NCI-H2227 treated with DMSO at 0.1 percent for 48 hours (cell line): ENCODE measurements at regions not wholly inside any gene's neighbourhood (a gene's known extent, or its start where the extent isn't known, plus 50 kb on each side); places are given as distances from the start of the nearest gene placed in this dataset.
"Not testable (repeated sequence)": the region's sequence is repeated elsewhere in the genome, so short reads cannot be mapped to it uniquely, and the experiment has no call there.

Source experiments
- DNase-seq: peaks from one replicate; lab custom pipeline; 2025; lab: John Stamatoyannopoulos, UW

DNA sequence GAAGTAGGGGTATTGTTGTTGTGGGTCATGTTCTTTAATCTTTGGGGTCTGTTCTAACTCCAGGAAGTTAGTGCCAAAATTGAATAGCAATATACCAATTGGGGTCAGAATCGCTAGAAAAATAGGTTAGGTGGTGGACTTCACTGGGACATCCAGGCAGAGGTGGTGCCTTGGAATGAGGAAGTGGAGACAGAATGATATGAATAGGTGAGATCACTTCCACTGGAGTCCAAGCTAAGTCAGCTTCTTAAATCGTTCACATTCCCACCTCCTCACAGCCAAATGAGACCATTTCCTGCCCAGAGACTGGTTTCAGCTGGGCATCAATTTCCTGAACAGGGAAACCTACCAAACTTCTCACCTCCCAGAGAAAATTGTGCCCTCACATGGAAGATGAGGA lies 137.8 kb upstream of the RAB4A start:
- DNase-seq = no peak

DNA sequence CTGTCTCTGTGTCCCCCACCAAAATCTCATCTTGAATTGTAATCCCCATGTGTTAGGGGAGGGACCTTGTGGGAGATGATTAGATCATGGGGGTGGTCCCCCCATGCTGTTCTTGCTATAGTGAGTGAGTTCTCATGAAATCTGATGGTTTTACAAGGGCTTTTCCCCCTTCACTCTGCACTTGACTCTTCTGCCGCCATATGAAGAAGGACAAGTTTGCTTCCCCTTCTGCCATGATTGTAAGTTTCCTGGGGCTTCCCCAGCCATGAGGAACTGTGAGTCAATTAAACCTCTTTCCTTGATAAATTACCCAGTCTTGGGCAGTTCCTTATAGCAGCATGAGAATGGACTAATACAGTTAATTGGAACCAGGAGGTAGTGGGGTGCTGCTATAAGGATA lies 137.1 kb upstream of the RAB4A start:
- no peak for DNase-seq

DNA sequence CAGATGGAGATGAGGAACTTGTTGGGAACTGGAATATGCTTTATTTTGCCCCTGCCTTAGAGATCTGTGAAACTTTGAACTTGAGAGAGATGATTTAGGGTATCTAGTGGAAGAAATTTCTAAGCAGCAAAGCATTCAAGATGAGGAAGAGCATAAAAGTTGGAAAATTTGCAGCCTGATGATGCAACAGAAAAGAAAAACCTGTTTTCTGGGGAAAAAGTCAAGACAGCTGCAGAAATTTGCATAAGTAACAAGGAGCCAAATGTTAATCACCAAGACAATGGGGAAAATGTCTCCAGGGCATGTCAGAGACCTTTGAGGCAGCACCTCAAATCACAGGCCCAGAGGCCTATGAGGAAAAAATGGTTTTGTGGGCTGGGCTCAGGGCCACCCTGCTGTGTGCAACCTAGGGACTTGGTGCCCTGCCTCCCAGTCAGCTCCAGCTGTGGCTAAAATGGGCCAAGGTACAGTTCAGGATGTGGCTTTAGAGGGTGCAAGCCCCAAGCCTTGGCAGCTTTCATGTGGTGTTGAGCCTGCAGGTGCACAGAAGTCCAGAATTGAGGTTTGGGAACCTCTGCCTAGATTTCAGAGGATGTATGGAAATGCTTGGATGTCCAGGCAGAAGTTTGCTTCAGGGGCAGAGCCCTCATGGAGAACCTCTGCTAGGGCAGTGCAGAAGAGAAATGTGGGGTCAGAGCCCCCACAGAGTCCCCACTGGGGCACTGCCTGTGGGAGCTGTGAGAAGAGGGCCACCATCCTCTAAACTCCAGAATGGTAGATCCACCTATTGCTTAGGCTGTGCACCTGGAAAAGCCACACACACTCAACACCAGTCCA lies 136.3 kb upstream of the RAB4A start:
- DNase-seq = not testable (repeated sequence)

DNA sequence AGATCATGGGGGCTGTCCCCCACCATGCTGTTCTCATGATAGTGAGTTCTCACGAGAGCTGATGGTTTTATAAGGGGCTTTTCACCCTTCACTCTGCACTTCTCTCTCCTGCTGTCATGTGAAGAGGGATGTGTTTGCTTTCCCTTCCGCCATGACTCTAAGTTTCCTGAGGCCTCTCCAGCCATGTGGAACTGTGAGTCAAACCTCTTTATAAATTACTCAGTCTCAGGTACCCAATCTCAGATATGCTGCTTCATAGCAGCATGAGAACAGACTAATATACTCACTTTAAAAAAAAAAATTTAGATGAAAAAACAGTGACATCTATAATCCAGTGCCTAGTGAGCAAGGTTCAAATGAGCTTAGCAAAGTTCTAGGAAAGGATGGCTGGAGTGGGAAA lies 135.1 kb upstream of the RAB4A start:
- DNase-seq = no peak

DNA sequence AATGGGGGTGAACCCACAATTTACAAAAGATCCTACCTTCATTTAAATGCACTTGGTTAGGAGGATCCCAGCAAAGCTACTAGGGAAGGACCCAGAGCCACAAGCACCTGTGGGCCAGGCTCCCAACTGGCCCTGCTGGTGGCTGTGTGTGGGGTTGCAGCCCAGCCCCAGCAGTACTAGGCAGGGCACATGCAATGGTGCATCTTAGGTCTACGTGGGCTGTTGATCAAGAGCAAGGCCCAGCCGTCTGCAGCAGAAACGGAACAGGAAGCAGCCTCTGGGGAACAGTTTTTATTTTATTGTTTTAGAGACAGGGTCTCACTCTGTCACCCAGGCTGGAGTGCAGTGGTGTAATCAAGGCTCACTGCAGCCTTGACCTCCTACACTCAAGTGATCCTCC lies 134.1 kb upstream of the RAB4A start:
- DNase-seq = no peak

DNA sequence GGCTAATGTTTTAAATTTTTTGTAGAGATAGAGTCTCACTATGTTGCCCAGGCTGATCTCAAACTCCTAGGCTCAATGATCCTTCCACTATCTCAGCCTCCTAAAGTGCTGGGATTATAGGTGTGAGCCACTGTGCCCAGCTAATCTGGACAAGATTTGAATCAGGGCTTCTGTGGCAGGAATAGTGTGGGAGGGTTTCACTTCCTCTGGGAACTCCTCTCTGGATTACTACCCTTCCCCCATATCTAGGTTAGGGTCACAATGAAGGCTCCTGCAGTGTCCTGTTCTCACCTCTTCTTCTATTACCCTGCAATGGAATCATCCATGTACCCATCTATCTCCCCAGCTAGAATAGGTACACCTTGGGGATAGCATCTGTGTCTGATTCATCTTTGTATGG lies 133.6 kb upstream of the RAB4A start:
- no peak for DNase-seq

DNA sequence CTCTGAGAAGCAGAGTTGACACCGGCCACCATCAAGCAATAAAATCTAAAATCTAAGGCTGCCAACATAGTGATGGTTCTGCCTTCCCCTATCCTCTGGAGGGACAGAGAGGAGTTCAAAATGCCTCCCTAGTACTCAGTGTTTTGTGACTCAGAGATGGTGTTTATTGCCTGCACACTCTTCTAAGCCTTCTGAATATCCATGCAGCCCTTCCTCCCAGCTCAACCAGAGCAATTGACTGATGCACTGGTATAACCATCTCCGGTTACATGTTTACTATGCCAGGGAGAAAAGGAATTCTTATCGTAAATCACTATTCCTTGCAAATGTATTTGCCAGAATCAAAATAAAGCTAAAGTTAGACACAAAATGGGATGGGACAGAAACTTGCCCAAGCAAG lies 132.9 kb upstream of the RAB4A start:
- no peak for DNase-seq

DNA sequence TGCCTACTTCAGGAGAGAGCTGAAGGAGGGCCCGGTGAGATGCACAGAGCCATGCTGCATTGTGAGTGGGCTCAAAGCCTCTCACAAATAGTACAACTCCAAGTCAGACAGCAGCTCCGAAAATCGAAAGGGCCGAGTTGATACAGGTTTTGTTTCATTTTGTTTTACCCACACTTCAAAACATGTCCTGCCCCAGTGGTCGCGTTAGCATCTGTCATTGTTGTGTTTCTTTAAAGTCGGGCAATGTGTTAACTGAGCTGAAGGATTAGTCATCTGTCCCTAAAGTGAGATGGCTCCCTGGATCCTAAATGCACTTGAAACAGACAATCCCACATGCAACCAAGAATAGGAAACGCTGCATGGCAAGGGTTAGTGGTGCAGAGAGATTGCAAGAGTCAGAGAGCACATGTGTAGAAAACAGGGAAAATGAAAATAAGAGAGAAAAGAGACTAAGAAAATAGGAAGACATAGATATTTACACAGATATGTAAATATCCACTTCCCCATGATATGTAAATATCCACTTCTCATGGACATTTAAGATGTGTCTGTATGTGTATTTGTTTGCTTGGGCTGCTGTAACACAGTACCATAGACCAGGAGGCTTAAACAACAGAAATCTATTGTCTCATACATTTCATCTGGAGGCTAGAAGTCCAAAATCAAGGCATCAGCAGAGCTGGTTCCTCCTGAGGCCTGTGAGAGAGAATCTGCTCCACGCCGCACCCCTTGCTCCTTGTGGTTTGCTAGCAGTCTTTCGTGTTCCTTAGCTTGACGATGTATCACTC lies 131.4 kb upstream of the RAB4A start:
- no peak for DNase-seq

DNA sequence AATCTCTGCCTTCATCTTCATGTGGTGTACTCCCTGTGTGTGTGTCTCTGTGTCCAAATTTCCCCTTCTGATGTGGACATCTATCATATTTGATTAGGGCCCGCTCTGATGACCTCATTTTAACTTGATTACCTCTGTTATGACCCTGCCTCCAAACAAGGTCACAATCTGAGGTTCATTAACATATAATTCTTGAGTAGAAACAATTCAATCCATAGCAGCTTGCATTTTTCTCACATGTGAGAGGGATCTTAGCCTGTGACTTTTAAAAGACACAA lies 130.9 kb upstream of the RAB4A start:
- no peak for DNase-seq

DNA sequence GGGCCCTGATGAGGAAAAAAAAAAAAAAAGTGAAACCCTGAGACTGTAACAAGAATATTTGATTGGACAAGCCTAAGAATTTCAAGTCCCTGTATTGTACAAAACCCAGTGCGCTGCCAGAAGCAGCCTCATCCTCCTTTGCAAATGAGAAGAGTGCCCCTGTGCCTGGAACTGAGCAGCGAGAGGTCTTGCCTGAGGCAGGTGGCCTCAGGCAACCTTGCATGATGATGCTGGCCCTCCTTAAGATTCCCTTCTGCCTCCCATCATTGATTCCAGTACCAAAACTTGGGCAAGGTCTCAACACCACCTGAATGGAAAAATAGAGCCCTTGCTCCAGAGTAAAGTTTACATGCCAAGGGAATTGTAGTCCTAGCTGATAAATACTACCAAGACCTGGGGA lies 129.6 kb upstream of the RAB4A start:
- DNase-seq = no peak

DNA sequence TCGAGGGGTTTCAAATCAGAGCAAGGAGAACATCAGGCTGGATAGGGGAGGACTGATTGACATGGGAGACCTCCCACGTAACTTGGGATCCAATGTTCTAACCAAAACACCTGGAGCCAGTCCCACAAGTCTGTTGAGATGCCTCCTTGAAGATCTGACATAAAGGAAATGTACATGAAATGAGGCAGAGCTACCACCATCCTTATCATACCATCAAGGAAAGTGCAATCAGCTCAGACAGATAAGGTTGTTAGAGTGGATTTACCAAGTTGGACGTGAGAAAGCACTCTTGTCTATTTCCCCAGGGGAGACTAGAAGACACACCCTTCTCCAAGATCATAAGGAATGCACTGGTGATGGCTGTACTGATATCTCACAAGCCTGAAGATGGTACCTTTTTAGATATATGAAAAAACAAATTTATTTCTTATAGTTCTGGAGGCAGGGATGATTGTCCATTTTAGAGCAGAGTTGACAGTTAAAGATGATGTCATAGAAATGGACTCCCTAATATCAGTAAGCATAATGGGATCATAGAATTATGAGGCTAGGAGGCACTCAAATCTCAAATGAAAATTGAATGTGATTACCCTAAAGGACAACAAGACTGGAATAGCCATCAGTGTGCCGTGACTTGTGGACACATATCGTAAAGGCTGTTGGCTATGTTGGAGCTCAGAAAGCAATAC lies 129.1 kb upstream of the RAB4A start:
- DNase-seq = no peak

DNA sequence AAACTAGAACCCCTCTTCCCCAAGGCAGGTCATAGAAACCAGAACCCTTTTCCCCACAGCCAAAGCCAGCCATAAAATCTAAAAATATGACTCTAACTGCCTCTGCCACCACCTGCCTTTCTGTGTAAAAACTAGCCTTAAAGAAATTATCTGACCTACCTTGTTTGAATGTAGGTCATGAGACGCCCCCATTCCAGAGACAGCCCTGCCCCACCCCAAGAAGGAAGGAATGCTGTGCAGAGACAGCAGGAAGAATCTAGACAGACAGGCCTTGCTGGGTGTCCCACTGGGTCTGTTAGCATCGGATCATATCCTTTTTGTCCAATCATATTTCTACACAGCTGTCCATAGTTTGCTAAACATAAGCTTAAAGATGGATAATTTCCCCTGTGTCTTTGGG lies 128.4 kb upstream of the RAB4A start:
- no peak for DNase-seq

DNA sequence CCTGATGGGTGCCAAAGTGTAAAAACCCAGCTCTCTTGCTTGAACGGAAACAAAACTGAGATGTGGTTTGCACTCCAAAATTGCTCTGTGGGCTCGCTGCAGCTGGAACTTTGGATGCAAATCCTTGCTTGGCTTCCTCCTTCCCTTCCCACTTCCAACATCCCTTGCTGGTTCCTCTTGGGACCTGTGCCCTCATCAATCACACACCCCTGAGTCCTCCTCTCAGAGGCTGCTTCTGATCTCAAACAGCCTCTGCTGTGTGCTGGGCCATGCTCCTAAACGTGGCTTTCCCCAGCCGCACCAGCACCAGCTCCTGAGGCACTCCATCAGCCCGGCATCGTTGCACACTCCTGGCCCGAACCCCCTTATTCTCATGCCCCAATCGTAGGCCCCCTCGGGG lies 124.3 kb upstream of the RAB4A start:
- no peak for DNase-seq

DNA sequence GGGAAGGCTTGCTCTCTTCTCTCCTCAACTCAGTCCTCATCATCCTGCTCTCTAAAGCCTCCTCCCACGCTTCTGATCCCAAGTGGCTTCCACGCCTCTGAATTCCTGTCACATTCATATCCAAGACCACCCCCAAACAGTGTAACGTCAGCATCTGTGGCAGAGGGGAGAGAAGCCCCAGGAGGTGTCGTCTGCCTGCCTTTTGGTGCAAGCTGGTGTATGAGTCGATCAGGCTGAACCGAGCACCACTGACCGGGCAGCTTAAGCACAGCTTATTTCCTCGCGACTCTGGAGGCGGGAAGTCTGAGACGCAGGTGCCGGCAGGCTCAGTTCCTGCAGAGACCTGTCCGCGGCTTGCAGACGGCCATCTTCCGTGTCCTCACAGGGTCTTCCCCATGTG lies 123.8 kb upstream of the RAB4A start:
- DNase-seq = no peak

DNA sequence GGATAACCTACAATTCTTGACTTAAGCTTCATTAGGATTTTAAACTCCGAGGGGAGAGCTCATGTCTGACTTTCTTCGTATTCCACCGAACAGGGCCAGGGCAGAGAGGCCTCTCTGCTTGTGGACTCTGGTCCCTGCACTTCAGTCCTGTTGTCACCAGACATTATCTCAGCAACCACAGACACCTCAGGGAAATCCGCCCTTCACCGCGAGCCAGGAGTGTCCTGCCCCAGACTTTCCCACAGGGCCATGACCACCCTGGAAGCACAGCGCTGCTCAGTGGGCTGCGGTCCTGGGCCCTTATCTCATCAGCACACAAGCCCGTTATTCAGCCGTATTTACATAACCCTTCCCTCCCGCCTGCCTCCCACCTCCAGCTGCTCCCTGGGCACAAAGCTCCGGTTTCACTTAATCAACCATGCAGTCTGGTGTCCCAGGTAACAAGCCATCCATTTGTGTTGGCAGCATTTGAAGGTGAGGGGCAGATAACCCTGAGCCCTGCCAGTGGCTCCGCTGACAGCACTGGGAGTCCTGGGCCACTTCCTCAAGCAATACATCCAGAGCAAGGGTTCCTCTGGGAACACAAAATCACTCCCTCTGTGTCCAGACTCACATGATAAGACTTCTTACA lies 122.8 kb upstream of the RAB4A start:
- no peak for DNase-seq

DNA sequence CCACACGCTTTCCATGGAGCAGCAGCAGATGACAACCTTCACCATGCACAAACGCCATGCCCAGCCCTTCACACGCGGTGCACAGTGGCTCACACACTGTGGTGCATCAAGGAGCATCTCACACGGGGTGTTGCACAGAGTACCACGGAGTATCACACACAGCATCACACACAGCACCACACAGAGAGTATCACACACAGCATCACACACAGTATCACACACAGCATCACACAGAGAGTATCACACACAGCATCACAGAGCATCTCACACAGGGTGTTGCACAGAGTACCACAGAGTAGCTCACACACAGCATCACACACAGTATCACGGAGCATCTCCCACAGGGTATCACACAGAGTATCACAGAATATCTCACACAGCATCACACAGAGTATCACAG lies 122.2 kb upstream of the RAB4A start:
- DNase-seq = no peak

DNA sequence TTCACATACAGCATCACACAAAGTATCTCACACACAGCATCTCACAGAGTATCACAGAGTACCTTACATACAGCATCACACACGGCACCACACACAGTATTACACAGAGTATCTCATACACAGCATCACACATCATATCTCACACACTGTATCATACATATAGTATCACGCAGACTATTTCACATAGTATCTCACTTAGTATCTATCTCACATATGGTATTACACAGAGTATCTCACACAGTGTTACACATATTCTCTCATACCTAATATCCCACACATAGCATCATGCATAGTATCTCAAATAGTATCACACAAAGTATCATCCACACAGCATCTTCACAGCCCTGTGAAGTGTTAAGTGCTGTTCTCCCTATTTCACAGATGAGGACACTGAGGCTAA lies 121.5 kb upstream of the RAB4A start:
- no peak for DNase-seq

DNA sequence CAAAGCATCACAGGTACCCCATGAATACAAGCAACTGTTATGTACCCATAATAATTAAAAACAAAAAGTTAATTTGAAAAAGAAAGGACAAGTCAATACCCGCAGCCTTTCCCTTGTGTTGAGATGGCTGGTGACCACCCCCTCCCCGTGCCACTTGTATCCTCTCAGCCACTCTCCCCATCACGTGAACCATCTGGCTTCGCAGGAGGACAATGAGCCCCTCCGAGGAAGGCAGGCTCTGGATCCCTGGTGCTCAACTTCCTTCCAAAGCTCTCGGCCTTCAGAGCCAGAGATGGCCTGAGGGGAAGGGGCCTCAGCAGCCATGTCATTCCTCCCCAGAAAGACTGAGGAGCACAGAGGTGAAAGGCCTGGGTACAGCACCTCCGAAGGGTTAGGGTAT lies 120.4 kb upstream of the RAB4A start:
- DNase-seq = no peak

DNA sequence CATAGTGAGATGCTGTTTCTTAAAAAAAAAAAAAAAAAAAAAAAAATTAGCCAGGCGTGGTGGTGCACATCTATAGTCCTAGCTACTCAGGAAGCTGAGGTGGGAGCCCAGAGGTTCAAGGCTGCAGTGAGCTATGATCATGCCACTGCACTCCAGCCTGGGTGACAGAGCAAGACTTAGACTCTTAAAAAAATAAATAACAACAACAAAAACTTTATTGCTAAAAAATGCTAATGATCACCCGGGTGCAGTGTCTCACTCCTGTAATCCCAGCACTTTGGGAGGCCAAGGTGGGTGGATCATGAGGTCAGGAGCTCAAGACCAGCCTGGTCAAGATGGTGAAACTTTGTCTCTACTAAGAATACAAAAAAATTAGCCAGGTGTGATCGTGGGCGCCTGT lies 119.5 kb upstream of the RAB4A start:
- DNase-seq = not testable (repeated sequence)

DNA sequence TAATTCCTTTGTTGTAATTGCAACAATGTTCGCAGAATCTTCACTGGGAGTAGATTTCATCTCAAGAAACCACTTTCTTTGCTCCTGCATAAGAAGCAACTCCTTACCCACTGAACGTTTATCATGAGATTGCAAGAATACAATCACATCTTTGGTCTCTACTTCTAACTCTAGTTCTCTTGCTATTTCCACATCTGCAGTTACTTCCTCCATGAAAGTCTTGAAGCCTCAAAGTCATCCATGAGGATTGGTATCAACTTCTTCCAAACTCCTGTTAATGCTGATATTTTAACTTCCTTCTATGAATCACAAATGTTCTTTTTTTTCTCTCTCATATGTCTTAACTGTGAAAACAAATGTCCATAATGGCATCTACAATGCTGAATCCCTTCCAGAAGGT lies 118.6 kb upstream of the RAB4A start:
- DNase-seq = no peak

DNA sequence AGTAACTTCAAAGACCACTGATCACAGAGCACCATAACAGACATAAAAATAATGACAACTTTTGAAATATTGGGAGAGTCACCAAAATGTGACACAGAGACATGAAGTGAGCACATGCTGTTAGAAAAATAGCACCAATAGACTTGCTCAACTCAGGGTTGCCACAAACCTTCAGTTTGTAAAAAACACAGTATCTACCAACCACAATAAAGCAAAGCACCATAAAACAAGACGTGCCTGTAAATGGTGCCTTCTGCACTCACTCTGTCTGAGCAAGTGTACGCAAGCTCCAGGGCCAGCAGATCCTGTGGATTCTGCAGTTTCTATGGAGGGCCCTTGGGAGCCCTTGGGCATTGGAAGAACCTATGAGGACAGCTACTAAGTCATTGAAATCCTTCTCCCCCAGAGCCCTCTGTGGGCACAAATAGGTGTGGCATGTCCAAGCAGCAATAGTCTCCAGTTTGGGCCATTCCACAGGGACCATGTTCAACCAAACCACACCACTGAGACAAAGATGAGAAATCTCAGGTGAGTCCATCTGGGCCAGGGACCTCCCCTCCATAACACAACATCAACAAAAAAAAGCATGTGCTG lies 116.9 kb upstream of the RAB4A start:
- no peak for DNase-seq

DNA sequence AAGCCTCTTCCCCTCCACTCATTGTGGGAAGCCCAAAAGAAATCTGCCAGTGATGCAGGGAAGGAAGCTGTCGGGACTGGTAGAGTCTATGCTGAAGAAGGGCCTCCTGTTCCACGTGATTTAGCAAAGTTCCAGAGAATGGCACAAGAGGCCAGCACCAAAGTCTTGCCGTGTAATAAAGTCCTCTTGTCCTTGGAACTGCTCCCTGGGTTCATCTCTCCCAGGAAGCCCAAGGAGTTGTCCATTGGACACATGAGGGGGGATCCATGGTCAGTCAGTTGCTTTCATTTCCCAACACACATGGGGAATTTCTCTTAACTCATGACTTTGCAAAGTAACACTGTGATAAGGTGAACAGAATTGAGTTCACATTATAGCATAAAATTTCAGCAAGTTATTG lies 116.1 kb upstream of the RAB4A start:
- DNase-seq = no peak
